Smooth muscle cell (in vitro differentiated cells): ENCODE measurements at regions not wholly inside any gene's neighbourhood (a gene's known extent, or its start where the extent isn't known, plus 50 kb on each side); places are given as distances from the start of the nearest gene placed in this dataset.

Experiments used
- DNase-seq: peaks from one replicate; lab custom pipeline; 2025; ENCODE audit not compliant: unreplicated experiment; lab: John Stamatoyannopoulos, UW
- H2AFZ ChIP-seq: fragments of 200-600 bp; sonication (generic); 2 replicates; pipeline ENCODE4 v1.6.0; 2016; ENCODE audit warnings: antibody characterized with exemption, low read depth, mild to moderate bottlenecking
- H3F3A ChIP-seq: fragments of 200-600 bp; sonication (generic); 2 replicates; pipeline ENCODE4 v1.6.0; 2017; ENCODE audit warnings: antibody characterized with exemption, low read depth
- H3K27ac ChIP-seq: fragments of 200-600 bp; sonication (generic); 2 replicates; pipeline ENCODE4 v1.5.1; 2016; ENCODE audit warnings: low read depth, mild to moderate bottlenecking
- H3K27me3 ChIP-seq: fragments of 200-600 bp; sonication (generic); 2 replicates; pipeline ENCODE4 v1.6.1; 2016; ENCODE audit warnings: low read depth, mild to moderate bottlenecking
- H3K36me3 ChIP-seq: fragments of 200-600 bp; sonication (generic); 2 replicates; pipeline ENCODE4 v1.5.1; 2016; ENCODE audit warnings: low read depth
- H3K4me1 ChIP-seq: fragments of 200-600 bp; sonication (generic); 2 replicates; pipeline ENCODE4 v1.5.1; 2016; ENCODE audit warnings: low read depth
- H3K4me2 ChIP-seq: fragments of 200-600 bp; sonication (generic); 2 replicates; pipeline ENCODE4 v1.6.0; 2016; ENCODE audit warnings: mild to moderate bottlenecking
- H3K4me3 ChIP-seq: fragments of 200-600 bp; sonication (generic); 2 replicates; pipeline ENCODE4 v1.5.1; 2016; ENCODE audit warnings: mild to moderate bottlenecking
- H3K79me2 ChIP-seq: fragments of 200-600 bp; sonication (generic); 2 replicates; pipeline ENCODE4 v1.6.0; 2016; ENCODE audit warnings: low read depth, mild to moderate bottlenecking
- H3K9ac ChIP-seq: fragments of 200-600 bp; sonication (generic); 2 replicates; pipeline ENCODE4 v1.6.0; 2016; ENCODE audit warnings: low read depth
- H3K9me3 ChIP-seq: fragments of 200-600 bp; sonication (generic); replicated peaks from 2 replicates; pipeline ENCODE4 v1.5.1; 2016; ENCODE audit warnings: low read depth
- H4K20me1 ChIP-seq: fragments of 200-600 bp; sonication (generic); 2 replicates; pipeline ENCODE4 v1.6.0; 2016; ENCODE audit warnings: low read depth
- WGBS: methylation state at CpG from one replicate; pipeline ENCODE4 v1.1.7; 2016; ENCODE audit warnings: low lambda C conversion rate; 5-methylcytosine and 5-hydroxymethylcytosine counted together
- TF ChIP-seq, protein P1 (sequence below): fragments of 200-600 bp; sonication (generic); IDR thresholded peaks from 2 replicates; pipeline ENCODE4 v1.5.1; 2017; ENCODE audit warnings: borderline replicate concordance, mild to moderate bottlenecking, antibody characterized with exemption; ENCODE audit not compliant: insufficient read depth, poor library complexity, severe bottlenecking

DNA sequence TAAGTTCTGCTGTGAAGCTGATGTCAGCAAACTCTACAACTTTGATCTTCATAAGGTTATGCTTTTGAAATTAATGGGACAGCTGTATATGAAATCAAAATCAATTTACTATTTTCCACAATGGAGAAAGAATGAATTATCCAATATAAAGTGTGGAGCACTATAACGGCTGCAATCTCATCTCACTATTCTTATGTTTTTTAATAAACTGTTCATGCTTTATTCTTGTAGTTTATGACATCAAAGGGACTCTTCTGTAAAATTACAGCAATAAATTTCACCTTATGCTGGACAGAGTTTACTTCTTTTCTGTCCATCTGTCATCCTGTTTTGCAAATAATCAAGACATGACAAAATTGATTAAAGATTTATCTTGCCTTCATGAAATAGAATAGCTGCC, 192.5 kb downstream of the TECRL start:
- DNase-seq: no peak
- H3K27ac ChIP-seq: no peak overlapping the region
- no peaks in the 10 kb centered on the region for H3K9me3 ChIP-seq
- H3K4me2 ChIP-seq: no peak overlapping the region
- TF ChIP-seq, protein P1, sequence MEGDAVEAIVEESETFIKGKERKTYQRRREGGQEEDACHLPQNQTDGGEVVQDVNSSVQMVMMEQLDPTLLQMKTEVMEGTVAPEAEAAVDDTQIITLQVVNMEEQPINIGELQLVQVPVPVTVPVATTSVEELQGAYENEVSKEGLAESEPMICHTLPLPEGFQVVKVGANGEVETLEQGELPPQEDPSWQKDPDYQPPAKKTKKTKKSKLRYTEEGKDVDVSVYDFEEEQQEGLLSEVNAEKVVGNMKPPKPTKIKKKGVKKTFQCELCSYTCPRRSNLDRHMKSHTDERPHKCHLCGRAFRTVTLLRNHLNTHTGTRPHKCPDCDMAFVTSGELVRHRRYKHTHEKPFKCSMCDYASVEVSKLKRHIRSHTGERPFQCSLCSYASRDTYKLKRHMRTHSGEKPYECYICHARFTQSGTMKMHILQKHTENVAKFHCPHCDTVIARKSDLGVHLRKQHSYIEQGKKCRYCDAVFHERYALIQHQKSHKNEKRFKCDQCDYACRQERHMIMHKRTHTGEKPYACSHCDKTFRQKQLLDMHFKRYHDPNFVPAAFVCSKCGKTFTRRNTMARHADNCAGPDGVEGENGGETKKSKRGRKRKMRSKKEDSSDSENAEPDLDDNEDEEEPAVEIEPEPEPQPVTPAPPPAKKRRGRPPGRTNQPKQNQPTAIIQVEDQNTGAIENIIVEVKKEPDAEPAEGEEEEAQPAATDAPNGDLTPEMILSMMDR: no peak
- H4K20me1 ChIP-seq: no peaks in the 10 kb centered on the region
- H3K27me3 ChIP-seq: no peaks in the 10 kb centered on the region
- no peak overlapping the region for H3K9ac ChIP-seq
- H3F3A ChIP-seq: no peaks in the 10 kb centered on the region
- H2AFZ ChIP-seq: no peak overlapping the region
- no peaks in the 10 kb centered on the region for H3K79me2 ChIP-seq
- no peaks in the 10 kb centered on the region for H3K36me3 ChIP-seq
- 90% methylated on average over 1 of the region's 1 CpG for WGBS
- no peaks in the 10 kb centered on the region for H3K4me1 ChIP-seq
- no peak overlapping the region for H3K4me3 ChIP-seq

DNA sequence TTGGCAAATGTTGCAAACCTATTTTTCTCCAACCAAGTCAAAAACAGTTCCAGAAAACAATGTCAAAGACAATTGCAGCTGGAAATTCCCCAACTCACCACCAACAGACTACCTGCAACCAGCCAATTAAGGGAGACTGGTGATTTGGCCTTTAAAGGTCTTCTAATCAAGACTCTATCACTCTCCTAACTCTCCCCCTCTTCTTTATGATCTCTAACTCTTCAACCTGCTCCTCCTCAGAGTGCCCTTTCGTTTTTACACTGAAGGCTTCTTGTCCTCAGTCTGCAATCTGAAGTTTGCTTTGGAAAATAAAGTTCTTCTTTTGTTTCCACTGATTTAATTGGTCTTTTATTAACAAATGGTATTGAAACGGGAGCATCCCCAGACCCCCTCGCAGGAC, 203.9 kb downstream of the TECRL start:
- TF ChIP-seq, protein P1: no peak
- Histone ChIP-seq H3K36me3 (no peaks in the 10 kb centered on the region), H3K4me2 (no peak overlapping the region), H3K27me3 (no peaks in the 10 kb centered on the region), H3K4me3 (no peak overlapping the region), H2AFZ (no peak overlapping the region), H3K9ac (no peak overlapping the region), H4K20me1 (no peaks in the 10 kb centered on the region), H3K4me1 (no peaks in the 10 kb centered on the region), H3K79me2 (no peaks in the 10 kb centered on the region), H3K9me3 (no peaks in the 10 kb centered on the region), H3K27ac (no peak overlapping the region), H3F3A (no peaks in the 10 kb centered on the region)
- 93% methylated on average over 3 of the region's 3 CpGs for WGBS
- DNase-seq: no peak

DNA sequence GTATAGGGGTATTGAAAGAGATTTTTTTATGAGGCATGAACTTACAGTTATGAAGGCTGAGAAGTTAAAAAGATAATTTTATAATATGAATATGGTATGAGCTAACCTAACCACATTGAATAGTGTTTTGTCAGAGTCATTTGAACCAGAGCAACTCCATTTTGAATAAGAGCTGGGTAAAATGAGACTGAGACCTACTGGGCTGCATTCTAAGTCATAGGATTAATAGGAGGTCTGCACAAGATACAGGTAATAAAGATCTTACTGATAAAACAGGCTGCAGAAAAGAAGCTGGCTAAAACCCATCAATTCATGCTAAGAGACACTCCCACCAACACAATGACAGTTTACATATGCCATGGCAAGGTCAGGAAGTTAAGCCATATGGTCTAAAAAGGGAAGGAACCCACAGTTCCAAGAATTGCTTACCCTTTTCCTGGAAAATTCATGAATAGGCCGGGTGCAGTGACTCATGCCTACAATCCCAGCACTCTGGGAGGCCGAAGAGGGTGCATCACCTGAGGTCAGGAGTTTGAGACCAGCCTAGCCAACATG, 209.2 kb downstream of the TECRL start:
- Histone ChIP-seq H3K4me3 (no peak overlapping the region), H3K27me3 (no peaks in the 10 kb centered on the region), H3K4me1 (no peaks in the 10 kb centered on the region), H3K9ac (no peak overlapping the region), H3K4me2 (no peak overlapping the region), H2AFZ (no peak overlapping the region), H3K36me3 (no peaks in the 10 kb centered on the region), H3K79me2 (no peaks in the 10 kb centered on the region), H3K9me3 (no peaks in the 10 kb centered on the region), H3K27ac (no peak overlapping the region), H3F3A (no peaks in the 10 kb centered on the region), H4K20me1 (no peaks in the 10 kb centered on the region)
- TF ChIP-seq, protein P1: no peak
- 80% methylated on average over 2 of the region's 2 CpGs for WGBS
- DNase-seq: no peak

DNA sequence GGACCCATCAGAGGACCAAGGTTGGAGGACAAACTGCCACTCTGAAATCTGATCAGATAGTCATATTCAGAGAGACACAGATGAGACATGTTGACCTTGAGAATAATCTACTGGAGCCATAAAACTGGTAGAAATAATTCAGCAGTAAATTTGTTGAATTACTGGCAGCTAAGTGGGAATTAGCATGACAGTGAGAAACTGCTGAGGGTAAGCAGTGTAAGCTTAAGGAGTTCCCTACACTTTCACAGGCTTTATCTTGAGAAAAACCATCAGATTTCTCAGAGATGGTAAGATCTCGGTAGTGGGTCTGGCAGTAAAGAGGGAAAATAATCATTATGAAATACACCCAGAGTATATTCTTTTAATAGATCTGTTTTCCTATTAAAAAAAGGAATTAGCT, 213.7 kb downstream of the TECRL start:
- WGBS: 38% methylated on average over 1 of the region's 1 CpG
- no peak for DNase-seq
- H3K9ac ChIP-seq: no peak overlapping the region
- no peak overlapping the region for H3K27ac ChIP-seq
- H3K4me2 ChIP-seq: no peak overlapping the region
- no peaks in the 10 kb centered on the region for H3K9me3 ChIP-seq
- H2AFZ ChIP-seq: no peak overlapping the region
- no peaks in the 10 kb centered on the region for H3K36me3 ChIP-seq
- no peaks in the 10 kb centered on the region for H3K4me1 ChIP-seq
- TF ChIP-seq, protein P1: no peak
- H3F3A ChIP-seq: no peaks in the 10 kb centered on the region
- no peaks in the 10 kb centered on the region for H3K79me2 ChIP-seq
- no peak overlapping the region for H3K4me3 ChIP-seq
- H3K27me3 ChIP-seq: no peaks in the 10 kb centered on the region
- no peaks in the 10 kb centered on the region for H4K20me1 ChIP-seq
